PC-9 (cell line): ENCODE measurements at regions not wholly inside any gene's neighbourhood (a gene's known extent, or its start where the extent isn't known, plus 50 kb on each side); places are given as distances from the start of the nearest gene placed in this dataset.

Source experiments
- BruUV-seq: library from RNA; stranded (reverse); fragments of 400-500 nt; replicated peaks from 2 replicates; lab custom pipeline; 2021; lab: Mats Ljungman, UMichigan
- CTCF ChIA-PET: fragments of 300-600 bp; sonication (Branson Sonifier 250); formaldehyde crosslinking; loops from one replicate; lab custom pipeline; 2022; ENCODE audit warnings: antibody characterized with exemption; lab: Charles Lee
- POLR2A ChIA-PET: fragments of 300-600 bp; sonication (Branson Sonifier 250); formaldehyde crosslinking; loops from one replicate; lab custom pipeline; 2022; ENCODE audit warnings: antibody characterized with exemption; ENCODE audit not compliant: unreplicated experiment; lab: Charles Lee
- DNase-seq, 2 experiments: peaks; one replicate each; pipeline versions ENCODE4 v3.0.0 to v3.0.0-alpha.2; 2015 to 2022; ENCODE audit warnings: mixed read lengths in 1 of 2
- H2AFZ ChIP-seq: fragments of 200-600 bp; sonication (generic); 2 replicates; pipeline ENCODE4 v1.8.1; 2017; ENCODE audit warnings: antibody characterized with exemption
- H3F3A ChIP-seq: fragments of 200-600 bp; sonication (generic); 2 replicates; pipeline ENCODE4 v1.8.1; 2017; ENCODE audit warnings: antibody characterized with exemption, mild to moderate bottlenecking, low read depth; ENCODE audit not compliant: insufficient read depth
- H3K27ac ChIP-seq: fragments of 200-600 bp; sonication (generic); 2 replicates; pipeline ENCODE4 v1.6.1; 2016; ENCODE audit warnings: mixed run types
- H3K27me3 ChIP-seq: fragments of 200-600 bp; sonication (generic); 2 replicates; pipeline ENCODE4 v1.6.1; 2016; ENCODE audit warnings: low read depth, mixed run types; ENCODE audit not compliant: insufficient read depth
- H3K36me3 ChIP-seq: fragments of 200-600 bp; sonication (generic); 2 replicates; pipeline ENCODE4 v1.6.1; 2016; ENCODE audit warnings: low read depth, mixed run types
- H3K4me1 ChIP-seq: fragments of 200-600 bp; sonication (generic); replicated peaks from 2 replicates; pipeline ENCODE4 v1.6.1; 2016; ENCODE audit warnings: mixed run types; ENCODE audit not compliant: insufficient read depth
- H3K4me2 ChIP-seq: fragments of 200-600 bp; sonication (generic); 2 replicates; pipeline ENCODE4 v1.6.1; 2017; ENCODE audit warnings: mixed run types
- H3K4me3 ChIP-seq: fragments of 200-600 bp; sonication (generic); 2 replicates; pipeline ENCODE4 v1.6.1; 2016; ENCODE audit warnings: mixed run types
- H3K79me2 ChIP-seq: fragments of 200-600 bp; sonication (generic); 2 replicates; pipeline ENCODE4 v1.6.1; 2017; ENCODE audit warnings: low read depth, mixed run types
- H3K9me2 ChIP-seq: fragments of 200-600 bp; sonication (generic); 2 replicates; pipeline ENCODE4 v1.8.1; 2017; ENCODE audit warnings: mild to moderate bottlenecking; ENCODE audit not compliant: insufficient read depth
- H3K9me3 ChIP-seq: fragments of 200-600 bp; sonication (generic); 2 replicates; pipeline ENCODE4 v1.8.1; 2016; ENCODE audit warnings: low read depth; ENCODE audit not compliant: insufficient read depth
- H4K20me1 ChIP-seq: fragments of 200-600 bp; sonication (generic); 2 replicates; pipeline ENCODE4 v1.8.1; 2017; ENCODE audit not compliant: insufficient read depth
- CTCF ChIP-seq: fragments of 200-600 bp; sonication (generic); conservative IDR thresholded peaks from 2 replicates; pipeline ENCODE4 v1.6.1; 2017; ENCODE audit warnings: mixed run types, antibody characterized with exemption, mild to moderate bottlenecking, moderate library complexity
- EZH2 ChIP-seq: fragments of 200-600 bp; sonication (generic); IDR thresholded peaks from 2 replicates; pipeline ENCODE4 v1.8.0; 2017; ENCODE audit warnings: antibody characterized with exemption, low read depth
- intact Hi-C: fragments of 100-400 bp; cut with micrococcal nuclease; formaldehyde crosslinking; loops from one replicate; pipeline ENCODE4 v1.10.0; 2022; ENCODE audit not compliant: unreplicated experiment

GRCh38 chr18:1483385-1483784 is 578.7 kb downstream of the ADCYAP1 start:
- no peak for DNase-seq
- TF ChIP-seq EZH2 (no peak), CTCF (no peak)
- H3K79me2 ChIP-seq, result no peaks in the 10 kb centered on the region
- H3K27me3 ChIP-seq, result no peaks in the 10 kb centered on the region
- no peak overlapping the region for H3K4me3 ChIP-seq
- no TSS peak for BruUV-seq
- no peaks in the 10 kb centered on the region for H3K9me3 ChIP-seq
- H3K27ac ChIP-seq, result no peak overlapping the region
- intact Hi-C loops, result loop anchor here (10.0 kb wide), 1 partner anchor 609 kb away; no protein-coding TSS in a partner anchor
- H3K4me2 ChIP-seq, result no peak overlapping the region
- ChIA-PET POLR2A (interaction anchor here (0.6 kb wide), 1 partner anchor 13 kb away, joined by 11 read pairs; no protein-coding TSS in a partner anchor), CTCF (no interaction called here)
- H2AFZ ChIP-seq, result no peak overlapping the region
- no peaks in the 10 kb centered on the region for H3K36me3 ChIP-seq
- no peaks in the 10 kb centered on the region for H4K20me1 ChIP-seq
- H3K4me1 ChIP-seq, result no peaks in the 10 kb centered on the region
- H3F3A ChIP-seq, result no peaks in the 10 kb centered on the region
- H3K9me2 ChIP-seq, result no peaks in the 10 kb centered on the region

- BruUV-seq, result no TSS peak
- intact Hi-C loops, result loop anchor here (10.0 kb wide), 1 partner anchor 613 kb away; no protein-coding TSS in a partner anchor
- POLR2A ChIA-PET, result interaction anchor here (0.8 kb wide), 1 partner anchor 1441 kb away, joined by 3 read pairs; no protein-coding TSS in a partner anchor
Observed at GRCh38 chr18:1487457-1487856, 582.8 kb downstream of the ADCYAP1 start.

GRCh38 chr18:1488394-1488793 is 583.7 kb downstream of the ADCYAP1 start:
- Histone ChIP-seq H3K9me2 (no peaks in the 10 kb centered on the region), H3K27ac (no peak overlapping the region), H3F3A (no peaks in the 10 kb centered on the region), H3K9me3 (no peaks in the 10 kb centered on the region), H3K36me3 (no peaks in the 10 kb centered on the region), H2AFZ (no peak overlapping the region), H3K4me1 (no peaks in the 10 kb centered on the region), H3K79me2 (no peaks in the 10 kb centered on the region), H3K4me3 (no peak overlapping the region), H3K27me3 (no peaks in the 10 kb centered on the region), H4K20me1 (no peaks in the 10 kb centered on the region), H3K4me2 (no peak overlapping the region)
- intact Hi-C loops, result loop anchor here (10.0 kb wide), 1 partner anchor 614 kb away; no protein-coding TSS in a partner anchor
- DNase-seq, result no peak
- BruUV-seq, result no TSS peak
- ChIA-PET POLR2A (no interaction called here), CTCF (no interaction called here)
- no peak for TF ChIP-seq EZH2
- TF ChIP-seq CTCF, result no peak

More at GRCh38 chr18:1487457-1487856, 582.8 kb downstream of the ADCYAP1 start:
- Histone ChIP-seq H3K79me2 (no peaks in the 10 kb centered on the region), H3K36me3 (no peaks in the 10 kb centered on the region), H4K20me1 (no peaks in the 10 kb centered on the region), H2AFZ (no peak overlapping the region), H3K27ac (no peak overlapping the region), H3K9me3 (no peaks in the 10 kb centered on the region), H3K27me3 (no peaks in the 10 kb centered on the region), H3K4me1 (no peaks in the 10 kb centered on the region), H3F3A (no peaks in the 10 kb centered on the region), H3K4me3 (no peak overlapping the region), H3K9me2 (no peaks in the 10 kb centered on the region), H3K4me2 (no peak overlapping the region)
- no peak for DNase-seq
- CTCF ChIA-PET, result no interaction called here
- TF ChIP-seq EZH2, result no peak
- no peak for TF ChIP-seq CTCF
